ENCODE measurements at regions not wholly inside any gene's neighbourhood (a gene's known extent, or its start where the extent isn't known, plus 50 kb on each side); places are given as distances from the start of the nearest gene placed in this dataset.

DNA sequence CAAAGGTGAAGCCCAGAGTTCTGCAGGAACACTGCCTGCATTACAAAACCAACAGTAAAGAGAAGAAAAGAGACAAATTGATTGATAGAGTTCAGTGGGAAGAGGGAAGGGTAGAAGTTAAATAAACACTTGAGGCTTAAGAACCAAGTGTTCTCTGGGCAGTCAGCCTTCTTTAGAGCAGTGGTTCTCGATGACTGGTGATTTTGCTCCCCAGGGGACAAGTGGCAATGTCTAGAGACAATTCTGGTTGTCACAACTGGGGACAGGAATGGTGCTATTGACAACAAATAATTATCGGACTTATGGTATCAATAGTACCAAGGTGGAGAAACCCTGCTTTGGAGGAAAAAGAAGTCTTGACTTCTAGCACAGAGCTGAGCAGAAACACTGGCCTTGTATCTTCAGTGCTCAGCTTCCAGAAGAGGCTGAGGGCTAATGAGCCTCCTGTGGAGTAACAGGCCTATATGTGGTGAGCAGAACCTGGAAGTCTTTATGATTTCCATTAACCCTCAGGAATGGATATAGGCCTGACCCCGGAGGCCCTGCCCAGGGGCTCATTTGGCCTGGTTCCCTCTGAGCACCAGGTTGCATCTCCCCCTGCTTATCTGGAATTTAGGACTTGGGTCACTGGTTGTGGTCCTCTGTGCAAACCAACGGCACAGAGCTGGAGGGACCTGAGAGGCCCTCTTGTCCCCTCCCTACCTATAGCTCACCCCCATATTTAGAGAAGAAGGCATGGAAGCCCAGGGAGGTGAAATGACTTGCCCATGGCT lies 204.6 kb upstream of the PWP1 start:
- TF ChIP-seq FOXP2 (optimal IDR thresholded peaks at IDR 0.05; ENCODE audit: borderline replicate concordance, extremely low read depth, extremely low read length, insufficient read depth) (no peak), TAF1 (IDR thresholded peaks at IDR 0.05; ENCODE audit: borderline replicate concordance, insufficient read depth, low read length) (no peak), SIN3A (IDR thresholded peaks at IDR 0.05; ENCODE audit: borderline replicate concordance, insufficient read depth, low read length) (no peak), POLR2AphosphoS5 (IDR thresholded peaks at IDR 0.05; ENCODE audit: low read depth, low read length) (no peak)
- TF ChIP-seq, protein P1, sequence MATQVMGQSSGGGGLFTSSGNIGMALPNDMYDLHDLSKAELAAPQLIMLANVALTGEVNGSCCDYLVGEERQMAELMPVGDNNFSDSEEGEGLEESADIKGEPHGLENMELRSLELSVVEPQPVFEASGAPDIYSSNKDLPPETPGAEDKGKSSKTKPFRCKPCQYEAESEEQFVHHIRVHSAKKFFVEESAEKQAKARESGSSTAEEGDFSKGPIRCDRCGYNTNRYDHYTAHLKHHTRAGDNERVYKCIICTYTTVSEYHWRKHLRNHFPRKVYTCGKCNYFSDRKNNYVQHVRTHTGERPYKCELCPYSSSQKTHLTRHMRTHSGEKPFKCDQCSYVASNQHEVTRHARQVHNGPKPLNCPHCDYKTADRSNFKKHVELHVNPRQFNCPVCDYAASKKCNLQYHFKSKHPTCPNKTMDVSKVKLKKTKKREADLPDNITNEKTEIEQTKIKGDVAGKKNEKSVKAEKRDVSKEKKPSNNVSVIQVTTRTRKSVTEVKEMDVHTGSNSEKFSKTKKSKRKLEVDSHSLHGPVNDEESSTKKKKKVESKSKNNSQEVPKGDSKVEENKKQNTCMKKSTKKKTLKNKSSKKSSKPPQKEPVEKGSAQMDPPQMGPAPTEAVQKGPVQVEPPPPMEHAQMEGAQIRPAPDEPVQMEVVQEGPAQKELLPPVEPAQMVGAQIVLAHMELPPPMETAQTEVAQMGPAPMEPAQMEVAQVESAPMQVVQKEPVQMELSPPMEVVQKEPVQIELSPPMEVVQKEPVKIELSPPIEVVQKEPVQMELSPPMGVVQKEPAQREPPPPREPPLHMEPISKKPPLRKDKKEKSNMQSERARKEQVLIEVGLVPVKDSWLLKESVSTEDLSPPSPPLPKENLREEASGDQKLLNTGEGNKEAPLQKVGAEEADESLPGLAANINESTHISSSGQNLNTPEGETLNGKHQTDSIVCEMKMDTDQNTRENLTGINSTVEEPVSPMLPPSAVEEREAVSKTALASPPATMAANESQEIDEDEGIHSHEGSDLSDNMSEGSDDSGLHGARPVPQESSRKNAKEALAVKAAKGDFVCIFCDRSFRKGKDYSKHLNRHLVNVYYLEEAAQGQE (IDR thresholded peaks at IDR 0.05; ENCODE audit: insufficient read depth in 1 of 2, low read depth in 2 of 2, low read length in 2 of 2): no peak

DNA sequence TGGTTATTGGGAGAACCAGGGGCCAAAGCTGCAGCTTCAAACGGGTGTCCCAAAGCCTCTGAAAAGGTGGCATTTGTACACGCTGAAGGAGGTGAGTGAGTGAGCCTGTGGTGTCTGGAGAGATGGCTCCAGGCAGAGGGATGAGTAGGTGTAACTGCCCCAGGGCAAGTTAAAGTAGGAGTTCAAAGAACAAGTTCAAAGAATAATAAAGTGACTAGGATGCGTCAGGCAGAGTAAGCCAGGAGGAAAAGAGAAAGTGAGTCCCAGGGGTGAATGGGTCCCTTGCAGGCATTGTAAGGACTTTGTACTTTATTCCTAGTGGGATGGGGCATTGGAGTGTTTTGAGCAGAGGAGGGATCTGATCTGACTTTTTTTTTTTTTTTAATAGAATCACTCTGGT lies 201.4 kb upstream of the PWP1 start:
- TF ChIP-seq SIN3A (IDR thresholded peaks at IDR 0.05; ENCODE audit: borderline replicate concordance, insufficient read depth, low read length): no peak
- TF ChIP-seq, protein P1 (IDR thresholded peaks at IDR 0.05; ENCODE audit: insufficient read depth in 1 of 2, low read depth in 2 of 2, low read length in 2 of 2): no peak
- TF ChIP-seq TAF1 (IDR thresholded peaks at IDR 0.05; ENCODE audit: borderline replicate concordance, insufficient read depth, low read length): no peak
- no peak for TF ChIP-seq POLR2AphosphoS5 (IDR thresholded peaks at IDR 0.05; ENCODE audit: low read depth, low read length)
- TF ChIP-seq FOXP2 (optimal IDR thresholded peaks at IDR 0.05; ENCODE audit: borderline replicate concordance, extremely low read depth, extremely low read length, insufficient read depth): no peak

DNA sequence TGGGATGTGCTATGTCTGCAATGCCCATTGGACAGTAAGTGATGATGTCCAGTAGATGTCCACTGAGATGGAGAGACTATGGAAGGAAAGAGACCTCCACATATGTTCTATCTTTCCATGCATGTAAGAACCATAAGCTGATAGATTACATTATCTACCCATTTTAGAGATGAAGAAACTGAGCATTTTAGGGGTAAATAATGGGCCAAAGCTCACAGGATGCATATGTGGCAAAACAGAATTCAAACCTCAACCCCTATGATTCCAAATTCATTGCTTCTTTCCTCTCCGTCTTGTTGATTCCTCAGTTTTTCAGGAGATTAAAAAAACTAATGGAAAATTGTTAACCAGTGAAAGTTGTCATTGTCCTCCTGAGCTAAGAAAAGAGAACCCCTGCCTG lies 200.7 kb upstream of the PWP1 start:
- TF ChIP-seq POLR2AphosphoS5 (IDR thresholded peaks at IDR 0.05; ENCODE audit: low read depth, low read length) (no peak), SIN3A (IDR thresholded peaks at IDR 0.05; ENCODE audit: borderline replicate concordance, insufficient read depth, low read length) (no peak), FOXP2 (optimal IDR thresholded peaks at IDR 0.05; ENCODE audit: borderline replicate concordance, extremely low read depth, extremely low read length, insufficient read depth) (no peak), TAF1 (IDR thresholded peaks at IDR 0.05; ENCODE audit: borderline replicate concordance, insufficient read depth, low read length) (no peak)
- TF ChIP-seq, protein P1 (IDR thresholded peaks at IDR 0.05; ENCODE audit: insufficient read depth in 1 of 2, low read depth in 2 of 2, low read length in 2 of 2): no peak

DNA sequence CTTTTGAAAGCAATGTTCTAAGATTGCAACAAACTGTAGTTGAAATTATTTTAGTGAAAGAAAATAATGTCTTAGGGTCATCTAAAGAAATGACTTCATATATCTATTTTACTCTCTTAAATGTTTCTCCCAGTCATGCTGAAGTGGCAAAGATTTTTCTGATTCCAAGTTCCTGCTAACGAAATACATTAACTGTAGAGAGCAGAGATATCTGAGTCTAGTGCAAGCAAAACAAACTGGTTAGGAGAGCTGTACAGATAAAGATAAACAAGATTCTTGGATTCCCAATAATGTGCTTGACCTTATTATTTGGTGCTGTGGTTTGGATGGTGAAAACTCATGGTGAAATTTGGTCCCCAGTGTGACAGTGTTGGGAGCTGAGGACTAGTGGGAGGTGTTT lies 199.9 kb upstream of the PWP1 start:
- TF ChIP-seq FOXP2 (optimal IDR thresholded peaks at IDR 0.05; ENCODE audit: borderline replicate concordance, extremely low read depth, extremely low read length, insufficient read depth) (no peak), POLR2AphosphoS5 (IDR thresholded peaks at IDR 0.05; ENCODE audit: low read depth, low read length) (no peak), SIN3A (IDR thresholded peaks at IDR 0.05; ENCODE audit: borderline replicate concordance, insufficient read depth, low read length) (no peak)
- TF ChIP-seq, protein P1 (IDR thresholded peaks at IDR 0.05; ENCODE audit: insufficient read depth in 1 of 2, low read depth in 2 of 2, low read length in 2 of 2): no peak
